Fibroblast of villous mesenchyme (primary cell): ENCODE measurements at regions not wholly inside any gene's neighbourhood (a gene's known extent, or its start where the extent isn't known, plus 50 kb on each side); places are given as distances from the start of the nearest gene placed in this dataset.
"Not testable (repeated sequence)": the region's sequence is repeated elsewhere in the genome, so short reads cannot be mapped to it uniquely, and the experiment has no call there.

ENCODE experiments used
- DNase-seq: peaks from one replicate; pipeline ENCODE4 v3.0.0-alpha.2; 2010; ENCODE audit warnings: low read depth
- H3K4me3 ChIP-seq: 2 replicates; pipeline ENCODE4 v1.5.1; 2011; ENCODE audit warnings: low read depth, mild to moderate bottlenecking, low read length
- CTCF ChIP-seq: IDR thresholded peaks from 2 replicates; pipeline ENCODE4 v1.5.1; 2012; ENCODE audit warnings: low read depth, mild to moderate bottlenecking, low read length; ENCODE audit not compliant: insufficient read depth

GRCh38 chr12:78290606-78291345 lies 460.1 kb downstream of the NAV3 start:
- DNase-seq, result peak; percentile 73
- H3K4me3 ChIP-seq, result no peak overlapping the region
- TF ChIP-seq CTCF, result no peak

- TF ChIP-seq CTCF, result no peak
- peak; percentile 11 for DNase-seq
- no peak overlapping the region for H3K4me3 ChIP-seq
Measured at GRCh38 chr12:78293059-78293686, 462.5 kb downstream of the NAV3 start.

- not testable (repeated sequence) for DNase-seq, H3K4me3 ChIP-seq
Measured at GRCh38 chr12:78301282-78301681, 470.6 kb downstream of the NAV3 start.

GRCh38 chr12:78305808-78306207 lies 475.1 kb downstream of the NAV3 start:
- DNase-seq, result no peak
- H3K4me3 ChIP-seq, result no peak overlapping the region
- TF ChIP-seq CTCF, result no peak

GRCh38 chr12:78306236-78306635 lies 475.5 kb downstream of the NAV3 start:
- H3K4me3 ChIP-seq, result no peak overlapping the region
- TF ChIP-seq CTCF, result no peak
- no peak for DNase-seq

- no peak overlapping the region for H3K4me3 ChIP-seq
- DNase-seq, result no peak
- no peak for TF ChIP-seq CTCF
Measured at GRCh38 chr12:78308701-78309100, 478.0 kb downstream of the NAV3 start.

GRCh38 chr12:78315028-78315427 lies 484.3 kb downstream of the NAV3 start:
- TF ChIP-seq CTCF, result no peak
- peak; percentile 17 for DNase-seq
- H3K4me3 ChIP-seq, result no peak overlapping the region
